ENCODE measurements at regions not wholly inside any gene's neighbourhood (a gene's known extent, or its start where the extent isn't known, plus 50 kb on each side); places are given as distances from the start of the nearest gene placed in this dataset.

- no peak for FAIRE-seq
- DNase-seq (ENCODE audit: insufficient read length, low spot score) = no peak
These were observed 257.6 kb upstream of the POU3F2 start for GRCh38 chr6:98576791-98577190.

DNA sequence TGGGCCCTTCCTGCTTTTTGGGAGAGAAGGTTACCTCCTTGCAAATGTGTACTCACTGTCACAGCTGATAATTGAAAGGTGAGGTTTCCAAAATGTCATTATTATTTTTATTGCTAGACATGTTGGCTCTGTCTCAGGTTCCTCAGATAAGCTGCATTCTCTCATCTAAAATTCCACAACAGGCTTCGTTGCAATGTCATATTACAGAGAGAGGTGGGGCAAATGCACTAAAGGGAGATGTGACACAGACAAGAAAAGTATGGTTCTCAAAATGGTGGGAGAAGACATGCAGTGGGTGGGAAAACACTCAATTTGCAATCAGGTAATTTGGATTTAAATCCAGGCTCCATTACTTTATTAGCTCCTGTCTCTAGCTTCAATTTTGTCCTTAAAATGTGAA is 256.4 kb upstream of the POU3F2 start:
- no peak for DNase-seq (ENCODE audit: insufficient read length, low spot score)
- FAIRE-seq = no peak

DNA sequence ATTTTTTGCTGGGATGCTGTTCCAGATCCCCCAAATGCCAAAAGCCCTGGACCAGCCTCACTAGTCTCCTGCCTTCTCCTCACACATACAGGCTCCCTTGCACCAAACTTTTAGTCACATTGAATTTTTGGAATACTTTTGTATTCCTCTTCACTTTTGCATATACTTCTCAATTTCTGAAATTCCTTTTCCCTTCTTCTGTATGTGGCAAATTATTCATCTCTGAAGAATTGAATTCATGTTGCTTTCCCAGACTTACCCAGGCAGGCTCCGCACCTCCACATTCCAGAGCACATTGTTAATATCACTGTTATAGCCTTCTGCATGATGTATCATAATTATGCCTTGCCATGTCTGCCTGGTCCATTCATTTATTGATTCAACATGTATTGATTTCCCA is 255.3 kb upstream of the POU3F2 start:
- FAIRE-seq = no peak
- no peak for DNase-seq (ENCODE audit: insufficient read length, low spot score)

GRCh38 chr6:98579941-98580340 is 254.4 kb upstream of the POU3F2 start:
- FAIRE-seq (no peak), DNase-seq (ENCODE audit: insufficient read length, low spot score) (no peak)

DNA sequence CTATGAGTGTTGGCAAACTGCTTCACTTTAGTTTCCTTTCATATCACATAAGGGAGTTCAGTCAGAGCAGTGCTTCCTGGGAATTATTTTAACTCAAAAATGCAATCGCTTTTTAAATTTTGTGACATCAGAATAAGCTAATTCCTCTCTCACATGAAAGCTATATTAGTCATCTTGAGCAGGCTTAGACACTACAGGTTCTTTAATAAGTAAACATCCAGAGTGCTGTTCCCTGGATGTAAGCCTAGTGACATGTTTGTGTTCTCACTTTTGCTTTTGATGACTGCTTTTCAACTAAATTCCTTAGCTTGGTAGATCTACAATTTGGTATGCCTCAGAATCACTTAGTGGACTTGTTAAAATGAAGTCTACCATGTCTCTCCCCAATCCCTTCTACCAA is 252.7 kb upstream of the POU3F2 start:
- DNase-seq (ENCODE audit: insufficient read length, low spot score) = no peak
- FAIRE-seq = no peak

GRCh38 chr6:98583506-98583905 is 250.9 kb upstream of the POU3F2 start:
- no peak for FAIRE-seq
- DNase-seq (ENCODE audit: insufficient read length, low spot score) = no peak

GRCh38 chr6:98586163-98586562 is 248.2 kb upstream of the POU3F2 start:
- DNase-seq (ENCODE audit: insufficient read length, low spot score) = no peak
- FAIRE-seq = no peak

DNA sequence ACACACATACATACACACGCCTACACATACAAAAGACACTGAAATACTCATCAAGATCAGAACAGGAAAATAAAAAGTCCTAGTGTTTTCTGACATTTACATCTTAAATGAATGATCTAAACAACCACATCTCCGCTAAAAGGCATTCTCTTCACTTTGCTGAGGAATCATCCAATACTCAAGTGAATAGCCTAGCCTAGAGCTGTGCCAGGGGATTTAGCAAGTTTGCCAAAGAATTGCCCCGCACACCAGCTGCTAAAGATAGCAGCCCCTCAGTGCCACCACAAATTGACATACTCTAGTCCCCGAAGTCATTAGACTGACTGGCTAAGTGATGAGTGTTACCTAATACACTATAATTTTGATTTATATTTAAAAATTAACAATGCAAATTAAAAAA is 246.8 kb upstream of the POU3F2 start:
- FAIRE-seq = no peak
- no peak for DNase-seq (ENCODE audit: insufficient read length, low spot score)

- DNase-seq (ENCODE audit: insufficient read length, low spot score) (no peak), FAIRE-seq (no peak)
These were observed 244.8 kb upstream of the POU3F2 start for GRCh38 chr6:98589536-98589935.

DNA sequence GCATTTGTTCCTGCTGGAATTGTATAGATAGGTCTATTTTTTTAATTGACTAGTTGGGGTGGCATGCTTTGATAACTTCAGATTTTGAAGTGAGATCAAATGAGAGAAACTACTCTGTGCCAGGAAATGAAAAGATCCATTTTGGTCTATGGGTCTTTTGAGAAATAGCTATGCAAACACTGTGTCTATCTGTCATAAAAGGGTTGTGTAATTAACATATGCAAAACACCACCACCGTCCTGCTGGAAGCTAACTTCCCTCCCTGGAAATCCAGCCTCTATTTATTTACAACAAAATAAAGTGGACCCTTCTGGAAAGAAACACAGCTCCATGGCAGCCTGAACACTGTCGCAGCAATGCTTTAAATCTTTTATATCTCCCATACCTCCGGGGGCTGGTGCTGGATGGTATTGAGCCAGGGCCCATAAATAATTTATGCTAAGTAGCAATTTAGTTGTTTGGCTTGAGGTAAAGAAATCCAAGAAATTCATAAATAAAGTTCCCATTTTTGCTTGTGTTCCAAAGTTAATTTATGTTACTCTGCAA is 244.2 kb upstream of the POU3F2 start:
- no peak for DNase-seq (ENCODE audit: insufficient read length, low spot score)
- no peak for FAIRE-seq

GRCh38 chr6:98590997-98591396 is 243.4 kb upstream of the POU3F2 start:
- DNase-seq (ENCODE audit: insufficient read length, low spot score) (no peak), FAIRE-seq (no peak)

- FAIRE-seq = no peak
- DNase-seq (ENCODE audit: insufficient read length, low spot score) = no peak
These were observed 240.7 kb upstream of the POU3F2 start for GRCh38 chr6:98593676-98594075.

DNA sequence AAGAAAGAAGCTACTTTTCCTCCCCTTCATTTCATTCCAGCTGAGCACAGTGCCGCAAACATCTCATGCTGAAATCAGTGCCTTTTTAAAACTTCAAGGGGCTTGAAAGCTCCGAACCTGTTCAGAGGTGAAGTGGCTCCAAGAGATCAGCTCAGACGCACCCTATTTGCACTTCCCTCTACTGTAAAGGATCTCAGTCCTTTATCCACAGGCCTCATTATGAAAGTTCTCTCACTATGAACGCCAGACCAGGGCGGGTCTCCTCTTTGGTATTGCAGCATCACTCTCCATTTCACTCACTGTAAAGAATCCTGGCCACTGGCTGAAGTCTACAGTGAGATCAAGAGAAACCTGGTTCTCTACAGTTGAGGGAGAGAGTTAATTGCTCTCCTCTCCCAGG is 232.7 kb upstream of the POU3F2 start:
- no peak for FAIRE-seq
- DNase-seq (ENCODE audit: insufficient read length, low spot score) = no peak

DNA sequence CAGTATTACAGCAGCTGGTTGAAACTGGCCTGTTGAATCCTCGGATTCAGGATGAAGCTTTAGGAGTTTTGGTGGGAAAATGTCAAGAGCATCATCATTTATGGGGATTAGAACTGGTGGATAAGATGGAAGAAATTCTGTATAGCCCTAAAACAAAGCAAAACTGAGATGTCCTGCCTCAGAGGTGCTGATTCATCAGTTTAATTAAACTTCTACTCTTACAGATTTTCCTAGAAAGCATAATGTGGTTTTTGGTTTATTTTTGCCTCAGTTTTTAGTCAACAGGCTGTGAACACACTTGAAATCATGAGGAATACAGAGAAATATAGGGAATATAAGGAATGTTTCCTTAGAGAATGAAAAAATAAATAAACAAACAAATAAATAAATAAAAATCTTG is 228.7 kb upstream of the POU3F2 start:
- FAIRE-seq (no peak), DNase-seq (ENCODE audit: insufficient read length, low spot score) (no peak)

- no peak for DNase-seq (ENCODE audit: insufficient read length, low spot score)
- FAIRE-seq = no peak
These were observed 207.1 kb upstream of the POU3F2 start for GRCh38 chr6:98627129-98627775.

- DNase-seq (ENCODE audit: insufficient read length, low spot score) = no peak
- FAIRE-seq = no peak
These were observed 200.5 kb upstream of the POU3F2 start for GRCh38 chr6:98633886-98634285.

DNA sequence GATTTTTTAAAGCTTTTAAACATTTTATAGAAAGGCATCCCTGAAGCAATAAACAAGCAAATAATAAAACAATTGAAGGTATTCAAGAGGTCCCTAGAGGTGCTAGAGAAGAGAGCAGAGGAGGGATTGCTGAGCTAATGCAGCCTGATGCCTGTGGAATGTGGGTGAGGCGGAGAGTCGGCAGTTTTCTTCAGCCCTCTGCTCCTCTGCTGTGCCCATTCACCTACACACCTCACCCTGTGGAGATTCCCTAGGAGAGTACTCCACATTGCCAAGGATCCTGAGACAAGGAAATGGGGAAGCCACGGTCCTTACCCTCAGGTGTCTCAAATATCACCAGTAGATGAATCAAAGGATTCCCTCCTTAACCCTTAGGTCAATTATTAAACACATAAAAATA is 199.8 kb upstream of the POU3F2 start:
- no peak for DNase-seq (ENCODE audit: insufficient read length, low spot score)
- no peak for FAIRE-seq

DNA sequence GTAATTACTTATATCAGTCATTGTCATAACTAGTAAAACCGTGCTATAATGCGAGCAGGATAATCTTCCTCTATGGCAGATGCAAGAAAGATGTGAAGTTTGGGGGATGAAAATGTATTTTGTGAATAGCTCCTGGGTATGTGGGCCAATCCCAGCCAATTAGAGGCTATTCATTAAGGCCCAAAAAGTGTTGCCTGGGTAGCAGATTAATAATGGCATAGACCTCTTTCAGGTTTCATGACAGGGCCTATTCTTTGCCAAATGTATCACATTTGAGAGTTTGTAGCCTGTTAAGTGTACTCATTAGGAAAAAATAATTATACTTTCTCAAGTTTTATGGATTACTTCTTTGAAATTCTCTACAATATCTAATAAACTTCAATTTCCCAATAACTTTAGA is 199.2 kb upstream of the POU3F2 start:
- FAIRE-seq (no peak), DNase-seq (ENCODE audit: insufficient read length, low spot score) (no peak)

DNA sequence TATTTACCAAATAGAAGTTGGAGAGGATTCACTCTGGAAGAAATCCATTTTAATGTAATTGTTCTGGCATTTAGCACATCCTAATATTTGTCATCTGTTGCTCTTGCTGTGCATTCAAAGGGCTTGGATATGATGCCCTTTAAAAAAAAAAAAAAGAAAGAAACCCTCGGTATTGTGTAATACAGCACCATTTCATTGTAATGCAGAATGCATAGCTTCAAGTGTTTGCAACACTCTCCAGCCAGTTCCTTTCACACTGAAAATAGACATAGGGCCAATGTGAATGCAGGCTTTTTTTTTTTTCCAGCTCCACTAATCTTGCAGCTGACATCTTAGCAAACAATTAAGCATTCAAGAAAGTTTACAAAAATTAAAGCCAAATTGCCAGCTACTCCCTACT is 197.4 kb upstream of the POU3F2 start:
- DNase-seq (ENCODE audit: insufficient read length, low spot score) (no peak), FAIRE-seq (no peak)

- FAIRE-seq (no peak), DNase-seq (ENCODE audit: insufficient read length, low spot score) (no peak)
These were observed 195.2 kb upstream of the POU3F2 start for GRCh38 chr6:98639089-98639635.

DNA sequence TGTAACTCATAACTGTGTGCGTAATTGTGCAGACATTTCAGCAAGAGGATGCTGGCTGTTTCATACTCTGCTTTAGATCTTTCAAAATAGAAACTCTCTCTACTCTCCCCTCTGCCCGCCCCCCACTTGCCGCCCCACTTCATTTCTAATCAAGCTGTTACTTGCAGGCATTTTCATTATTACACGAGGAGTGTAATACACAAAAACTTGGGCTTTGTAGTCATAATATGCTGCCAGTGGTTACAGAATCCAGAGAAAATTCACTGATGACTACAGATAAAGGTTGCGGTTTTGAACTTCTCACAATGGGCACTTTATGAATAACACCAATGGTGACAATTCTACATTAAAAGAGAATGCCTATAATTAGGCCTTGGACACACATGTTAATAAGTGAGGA is 194.0 kb upstream of the POU3F2 start:
- FAIRE-seq (no peak), DNase-seq (ENCODE audit: insufficient read length, low spot score) (no peak)

- DNase-seq (ENCODE audit: insufficient read length, low spot score) = no peak
- no peak for FAIRE-seq
These were observed 192.2 kb upstream of the POU3F2 start for GRCh38 chr6:98641949-98642719.
